Adipocyte (in vitro differentiated cells): ENCODE measurements at regions not wholly inside any gene's neighbourhood (a gene's known extent, or its start where the extent isn't known, plus 50 kb on each side); places are given as distances from the start of the nearest gene placed in this dataset.

ENCODE experiments used
- DNase-seq: peaks from one replicate; pipeline ENCODE4 v3.0.0-alpha.2; 2015; ENCODE audit warnings: low read depth
- H3K27me3 ChIP-seq: replicated peaks from 2 replicates; pipeline ENCODE4 v1.7.0; 2013; ENCODE audit warnings: mild to moderate bottlenecking, low read length, moderate library complexity; ENCODE audit not compliant: control insufficient read depth, insufficient read depth
- H3K36me3 ChIP-seq: 2 replicates; pipeline ENCODE4 v1.7.0; 2013; ENCODE audit warnings: low read length, mild to moderate bottlenecking, moderate library complexity; ENCODE audit not compliant: control insufficient read depth, insufficient read depth, severe bottlenecking
- H3K4me1 ChIP-seq: 2 replicates; pipeline ENCODE4 v1.7.0; 2013; ENCODE audit warnings: mild to moderate bottlenecking, low read length, moderate library complexity; ENCODE audit not compliant: control insufficient read depth, insufficient read depth
- H3K4me3 ChIP-seq: 2 replicates; pipeline ENCODE4 v1.7.0; 2013; ENCODE audit warnings: mild to moderate bottlenecking, low read length, moderate library complexity
- H3K9ac ChIP-seq: 2 replicates; pipeline ENCODE4 v1.7.0; 2013; ENCODE audit warnings: mild to moderate bottlenecking, low read length, moderate library complexity
- H3K9me3 ChIP-seq: 2 replicates; pipeline ENCODE4 v1.7.0; 2013; ENCODE audit warnings: mild to moderate bottlenecking, low read length, moderate library complexity; ENCODE audit not compliant: control insufficient read depth

- peaks cover 3% of the 10 kb centered on the region for H3K4me1 ChIP-seq
- no peak overlapping the region for H3K4me3 ChIP-seq
- no peaks in the 10 kb centered on the region for H3K36me3 ChIP-seq
- no peak overlapping the region for H3K9ac ChIP-seq
- no peaks in the 10 kb centered on the region for H3K9me3 ChIP-seq
- no peak for DNase-seq
- H3K27me3 ChIP-seq = peaks cover 37% of the 10 kb centered on the region
These were observed 119.5 kb upstream of the PMEPA1 start for GRCh38 chr20:57829336-57829735.

- H3K4me1 ChIP-seq = peaks cover 3% of the 10 kb centered on the region
- H3K36me3 ChIP-seq = no peaks in the 10 kb centered on the region
- DNase-seq = no peak
- H3K9ac ChIP-seq = no peak overlapping the region
- peaks cover 34% of the 10 kb centered on the region for H3K27me3 ChIP-seq
- no peaks in the 10 kb centered on the region for H3K9me3 ChIP-seq
- no peak overlapping the region for H3K4me3 ChIP-seq
These were observed 118.9 kb upstream of the PMEPA1 start for GRCh38 chr20:57828696-57829095.

GRCh38 chr20:57826666-57827287, 117.0 kb upstream of the PMEPA1 start:
- Histone ChIP-seq H3K36me3 (no peaks in the 10 kb centered on the region), H3K4me3 (no peak overlapping the region), H3K27me3 (peaks cover 38% of the 10 kb centered on the region), H3K9ac (no peak overlapping the region), H3K9me3 (no peaks in the 10 kb centered on the region), H3K4me1 (peaks cover 3% of the 10 kb centered on the region)
- DNase-seq = no peak

- Histone ChIP-seq H3K9ac (no peak overlapping the region), H3K36me3 (no peaks in the 10 kb centered on the region), H3K27me3 (peaks cover 54% of the 10 kb centered on the region), H3K4me1 (peaks cover 3% of the 10 kb centered on the region), H3K9me3 (no peaks in the 10 kb centered on the region), H3K4me3 (no peak overlapping the region)
- DNase-seq = no peak
These were observed 115.1 kb upstream of the PMEPA1 start for GRCh38 chr20:57824909-57825308.

- Histone ChIP-seq H3K27me3 (peaks cover 60% of the 10 kb centered on the region), H3K4me3 (no peak overlapping the region), H3K9ac (no peak overlapping the region), H3K9me3 (no peaks in the 10 kb centered on the region), H3K36me3 (no peaks in the 10 kb centered on the region), H3K4me1 (peaks cover 3% of the 10 kb centered on the region)
- DNase-seq = no peak
These were observed 112.1 kb upstream of the PMEPA1 start for GRCh38 chr20:57821935-57822334.

GRCh38 chr20:57819691-57820380, 110.0 kb upstream of the PMEPA1 start:
- Histone ChIP-seq H3K27me3 (peaks cover 57% of the 10 kb centered on the region), H3K36me3 (no peaks in the 10 kb centered on the region)

GRCh38 chr20:57819291-57819690, 109.5 kb upstream of the PMEPA1 start:
- Histone ChIP-seq H3K9me3 (no peaks in the 10 kb centered on the region), H3K27me3 (peaks cover 57% of the 10 kb centered on the region), H3K36me3 (no peaks in the 10 kb centered on the region), H3K4me1 (no peaks in the 10 kb centered on the region), H3K4me3 (no peak overlapping the region), H3K9ac (no peak overlapping the region)
- no peak for DNase-seq

More at GRCh38 chr20:57819691-57820380, 110.0 kb upstream of the PMEPA1 start:
- no peak overlapping the region for H3K4me3 ChIP-seq
- no peak overlapping the region for H3K9ac ChIP-seq
- no peaks in the 10 kb centered on the region for H3K4me1 ChIP-seq
- DNase-seq = no peak
- no peaks in the 10 kb centered on the region for H3K9me3 ChIP-seq

- Histone ChIP-seq H3K9ac (no peak overlapping the region), H3K27me3 (peaks cover 60% of the 10 kb centered on the region), H3K4me3 (no peak overlapping the region), H3K4me1 (no peaks in the 10 kb centered on the region), H3K36me3 (no peaks in the 10 kb centered on the region), H3K9me3 (no peaks in the 10 kb centered on the region)
- DNase-seq = no peak
These were observed 108.8 kb upstream of the PMEPA1 start for GRCh38 chr20:57818418-57819181.

GRCh38 chr20:57815405-57815804, 105.6 kb upstream of the PMEPA1 start:
- Histone ChIP-seq H3K9ac (no peak overlapping the region), H3K9me3 (no peaks in the 10 kb centered on the region), H3K4me3 (no peak overlapping the region), H3K4me1 (no peaks in the 10 kb centered on the region), H3K27me3 (peaks cover 57% of the 10 kb centered on the region), H3K36me3 (no peaks in the 10 kb centered on the region)
- no peak for DNase-seq

- Histone ChIP-seq H3K27me3 (peaks cover 57% of the 10 kb centered on the region), H3K9me3 (no peaks in the 10 kb centered on the region), H3K4me3 (no peak overlapping the region), H3K9ac (no peak overlapping the region), H3K36me3 (no peaks in the 10 kb centered on the region), H3K4me1 (no peaks in the 10 kb centered on the region)
- no peak for DNase-seq
These were observed 104.7 kb upstream of the PMEPA1 start for GRCh38 chr20:57814529-57814928.

- Histone ChIP-seq H3K27me3 (peaks cover 58% of the 10 kb centered on the region), H3K9ac (no peak overlapping the region), H3K4me1 (no peaks in the 10 kb centered on the region), H3K36me3 (no peaks in the 10 kb centered on the region), H3K9me3 (no peaks in the 10 kb centered on the region), H3K4me3 (no peak overlapping the region)
- no peak for DNase-seq
These were observed 103.9 kb upstream of the PMEPA1 start for GRCh38 chr20:57813509-57814269.
